SJCRH30 (cell line): ENCODE measurements at regions not wholly inside any gene's neighbourhood (a gene's known extent, or its start where the extent isn't known, plus 50 kb on each side); places are given as distances from the start of the nearest gene placed in this dataset.

Experiments
- DNase-seq, 2 experiments: peaks; one replicate each; pipeline ENCODE4 v3.0.0-alpha.2; 2015 to 2020
- H3K27ac ChIP-seq: fragments of 250-450 bp; sonication (Bioruptor Pico); 2 replicates; pipeline ENCODE4 v1.5.1; 2020; ENCODE audit warnings: mild to moderate bottlenecking, moderate library complexity
- H3K27me3 ChIP-seq: fragments of 250-450 bp; sonication (Bioruptor Pico); 2 replicates; pipeline ENCODE4 v1.5.1; 2020; ENCODE audit warnings: mild to moderate bottlenecking, moderate library complexity
- H3K36me3 ChIP-seq: fragments of 250-450 bp; sonication (Bioruptor Pico); 2 replicates; pipeline ENCODE4 v1.5.1; 2020; ENCODE audit warnings: mild to moderate bottlenecking, moderate library complexity
- H3K4me1 ChIP-seq: fragments of 250-450 bp; sonication (Bioruptor Pico); 2 replicates; pipeline ENCODE4 v1.5.1; 2020; ENCODE audit warnings: mild to moderate bottlenecking, moderate library complexity
- H3K4me3 ChIP-seq: fragments of 250-450 bp; sonication (Bioruptor Pico); 2 replicates; pipeline ENCODE4 v1.5.1; 2020; ENCODE audit warnings: mild to moderate bottlenecking, moderate library complexity
- H3K9me3 ChIP-seq: fragments of 250-450 bp; sonication (Bioruptor Pico); replicated peaks from 2 replicates; pipeline ENCODE4 v1.5.1; 2020; ENCODE audit warnings: mild to moderate bottlenecking, moderate library complexity

- no peaks in the 10 kb centered on the region for H3K9me3 ChIP-seq
- peaks cover 15% of the 10 kb centered on the region for H3K27me3 ChIP-seq
- no peak overlapping the region; the same call in 1 of the 2 replicates for H3K27ac ChIP-seq
- H3K4me3 ChIP-seq = peak overlapping the region; percentile 31
- no peaks in the 10 kb centered on the region for H3K36me3 ChIP-seq
- DNase-seq = peak in 1 of 2 experiments; percentile 15
- peaks cover 3% of the 10 kb centered on the region; the same call in 1 of the 2 replicates for H3K4me1 ChIP-seq
Observed at GRCh38 chr7:1322240-1323110, 89.8 kb downstream of the UNCX start.

GRCh38 chr7:1323178-1324027 lies 90.7 kb downstream of the UNCX start:
- Histone ChIP-seq H3K36me3 (no peaks in the 10 kb centered on the region), H3K27ac (peak overlapping the region; percentile 47), H3K9me3 (no peaks in the 10 kb centered on the region), H3K4me1 (peaks cover 3% of the 10 kb centered on the region; the same call in 1 of the 2 replicates), H3K27me3 (peaks cover 15% of the 10 kb centered on the region), H3K4me3 (peak overlapping the region; percentile 31)
- peak in 1 of 2 experiments; percentile 47 for DNase-seq

GRCh38 chr7:1324028-1324900 lies 91.6 kb downstream of the UNCX start:
- peak in 1 of 2 experiments; percentile 33 for DNase-seq
- peaks cover 3% of the 10 kb centered on the region; the same call in 1 of the 2 replicates for H3K4me1 ChIP-seq
- peaks cover 15% of the 10 kb centered on the region for H3K27me3 ChIP-seq
- no peaks in the 10 kb centered on the region for H3K9me3 ChIP-seq
- H3K36me3 ChIP-seq = no peaks in the 10 kb centered on the region
- no peak overlapping the region for H3K4me3 ChIP-seq
- H3K27ac ChIP-seq = no peak overlapping the region; the same call in 1 of the 2 replicates

- Histone ChIP-seq H3K36me3 (no peaks in the 10 kb centered on the region), H3K27me3 (peaks cover 20% of the 10 kb centered on the region), H3K4me1 (peaks cover 3% of the 10 kb centered on the region; the same call in 1 of the 2 replicates)
Observed at GRCh38 chr7:1325246-1325645, 92.6 kb downstream of the UNCX start.

GRCh38 chr7:1325646-1326510 lies 93.2 kb downstream of the UNCX start:
- Histone ChIP-seq H3K4me1 (peaks cover 3% of the 10 kb centered on the region; the same call in 1 of the 2 replicates), H3K27me3 (peaks cover 27% of the 10 kb centered on the region), H3K9me3 (no peaks in the 10 kb centered on the region), H3K36me3 (no peaks in the 10 kb centered on the region), H3K4me3 (no peak overlapping the region), H3K27ac (no peak overlapping the region)
- no peak for DNase-seq

More at GRCh38 chr7:1325246-1325645, 92.6 kb downstream of the UNCX start:
- Histone ChIP-seq H3K9me3 (no peaks in the 10 kb centered on the region), H3K4me3 (no peak overlapping the region), H3K27ac (no peak overlapping the region)
- DNase-seq = no peak

- Histone ChIP-seq H3K36me3 (no peaks in the 10 kb centered on the region), H3K4me3 (no peak overlapping the region), H3K9me3 (no peaks in the 10 kb centered on the region), H3K27ac (no peak overlapping the region), H3K27me3 (peaks cover 32% of the 10 kb centered on the region), H3K4me1 (peaks cover 3% of the 10 kb centered on the region; the same call in 1 of the 2 replicates)
- no peak for DNase-seq
Observed at GRCh38 chr7:1326511-1326785, 93.8 kb downstream of the UNCX start.

GRCh38 chr7:1329261-1329660 lies 96.6 kb downstream of the UNCX start:
- Histone ChIP-seq H3K9me3 (no peaks in the 10 kb centered on the region), H3K4me3 (no peak overlapping the region), H3K36me3 (no peaks in the 10 kb centered on the region), H3K27me3 (peaks cover 18% of the 10 kb centered on the region), H3K4me1 (no peaks in the 10 kb centered on the region; the same call in 1 of the 2 replicates), H3K27ac (no peak overlapping the region)
- no peak for DNase-seq

- DNase-seq = no peak
- H3K27ac ChIP-seq = no peak overlapping the region
- no peaks in the 10 kb centered on the region for H3K9me3 ChIP-seq
- H3K36me3 ChIP-seq = no peaks in the 10 kb centered on the region
- H3K4me1 ChIP-seq = no peaks in the 10 kb centered on the region; the same call in 1 of the 2 replicates
- H3K27me3 ChIP-seq = peaks cover 18% of the 10 kb centered on the region
- H3K4me3 ChIP-seq = no peak overlapping the region
Observed at GRCh38 chr7:1329966-1330800, 97.5 kb downstream of the UNCX start.

- no peak for DNase-seq
- no peak overlapping the region for H3K4me3 ChIP-seq
- no peaks in the 10 kb centered on the region for H3K36me3 ChIP-seq
- H3K9me3 ChIP-seq = no peaks in the 10 kb centered on the region
- H3K27ac ChIP-seq = no peak overlapping the region
- H3K27me3 ChIP-seq = peaks cover 18% of the 10 kb centered on the region
- no peaks in the 10 kb centered on the region; the same call in 1 of the 2 replicates for H3K4me1 ChIP-seq
Observed at GRCh38 chr7:1330801-1331425, 98.2 kb downstream of the UNCX start.

- Histone ChIP-seq H3K4me3 (no peak overlapping the region), H3K36me3 (no peaks in the 10 kb centered on the region), H3K4me1 (no peaks in the 10 kb centered on the region; the same call in 1 of the 2 replicates), H3K9me3 (no peaks in the 10 kb centered on the region), H3K27me3 (peaks cover 18% of the 10 kb centered on the region), H3K27ac (no peak overlapping the region)
- peak; percentile 60 to 62 for DNase-seq
Observed at GRCh38 chr7:1331561-1332467, 99.1 kb downstream of the UNCX start.

GRCh38 chr7:1336509-1336908 lies 103.8 kb downstream of the UNCX start:
- H3K27me3 ChIP-seq = no peaks in the 10 kb centered on the region; the same call in 1 of the 2 replicates
- H3K4me1 ChIP-seq = no peaks in the 10 kb centered on the region
- H3K9me3 ChIP-seq = no peaks in the 10 kb centered on the region
- no peaks in the 10 kb centered on the region for H3K36me3 ChIP-seq
- H3K27ac ChIP-seq = no peak overlapping the region
- DNase-seq = no peak
- no peak overlapping the region for H3K4me3 ChIP-seq

GRCh38 chr7:1339611-1340010 lies 106.9 kb downstream of the UNCX start:
- Histone ChIP-seq H3K4me3 (no peak overlapping the region), H3K27me3 (no peaks in the 10 kb centered on the region), H3K36me3 (no peaks in the 10 kb centered on the region), H3K9me3 (no peaks in the 10 kb centered on the region), H3K27ac (no peak overlapping the region), H3K4me1 (no peaks in the 10 kb centered on the region)
- DNase-seq = no peak
